Activated CD4-positive, alpha-beta T cell treated with anti-CD3 and anti-CD28 coated beads, Interleukin-2, amount 50 U/mL, for 1 hour (primary cell): ENCODE measurements at regions not wholly inside any gene's neighbourhood (a gene's known extent, or its start where the extent isn't known, plus 50 kb on each side); places are given as distances from the start of the nearest gene placed in this dataset.

Experiments
- DNase-seq: peaks from one replicate; pipeline ENCODE4 v3.0.0-alpha.2; 2020

- DNase-seq = no peak
These were observed 321.0 kb downstream of the COG6 start for GRCh38 chr13:39976481-39976880.

GRCh38 chr13:39981056-39981455, 325.6 kb downstream of the COG6 start:
- DNase-seq = no peak

GRCh38 chr13:39982745-39983144, 327.3 kb downstream of the COG6 start:
- DNase-seq = no peak

GRCh38 chr13:39985071-39985470, 329.6 kb downstream of the COG6 start:
- no peak for DNase-seq

- no peak for DNase-seq
These were observed 332.9 kb downstream of the COG6 start for GRCh38 chr13:39988351-39988750.

- DNase-seq = no peak
These were observed 342.7 kb downstream of the COG6 start for GRCh38 chr13:39998166-39998565.

- DNase-seq = no peak
These were observed 346.6 kb downstream of the COG6 start for GRCh38 chr13:40002016-40002415.

- DNase-seq = no peak
These were observed 358.1 kb downstream of the COG6 start for GRCh38 chr13:40013554-40013953.

- no peak for DNase-seq
These were observed 361.6 kb downstream of the COG6 start for GRCh38 chr13:40016953-40017660.

GRCh38 chr13:40017662-40018262, 362.3 kb downstream of the COG6 start:
- no peak for DNase-seq

GRCh38 chr13:40023595-40024203, 368.2 kb downstream of the COG6 start:
- DNase-seq = no peak

- DNase-seq = no peak
These were observed 368.9 kb downstream of the COG6 start for GRCh38 chr13:40024204-40024966.

- DNase-seq = no peak
These were observed 369.7 kb downstream of the COG6 start for GRCh38 chr13:40024967-40025714.

GRCh38 chr13:40026174-40026585, 370.7 kb downstream of the COG6 start:
- DNase-seq = no peak

- DNase-seq = peak; percentile 1
These were observed 371.3 kb downstream of the COG6 start for GRCh38 chr13:40026741-40027140.

GRCh38 chr13:40028446-40028845, 373.0 kb downstream of the COG6 start:
- DNase-seq = no peak

GRCh38 chr13:40031031-40031430, 375.6 kb downstream of the COG6 start:
- no peak for DNase-seq

- no peak for DNase-seq
These were observed 383.6 kb downstream of the COG6 start for GRCh38 chr13:40039061-40039460.

GRCh38 chr13:40042991-40043390, 387.5 kb downstream of the COG6 start:
- DNase-seq = no peak

- no peak for DNase-seq
These were observed 388.3 kb downstream of the COG6 start for GRCh38 chr13:40043764-40044163.

- DNase-seq = no peak
These were observed 391.9 kb downstream of the COG6 start for GRCh38 chr13:40047322-40047771.

GRCh38 chr13:40048551-40048950, 393.1 kb downstream of the COG6 start:
- no peak for DNase-seq

- no peak for DNase-seq
These were observed 397.5 kb downstream of the COG6 start for GRCh38 chr13:40052954-40053353.
